ENCODE measurements at regions not wholly inside any gene's neighbourhood (a gene's known extent, or its start where the extent isn't known, plus 50 kb on each side); places are given as distances from the start of the nearest gene placed in this dataset.

- ChIA-PET POLR2A (ENCODE audit: unreplicated experiment) (no interaction called here), CTCF (no interaction called here)
- Histone ChIP-seq H3K4me3 (no peak overlapping the region), H3K9me3 (ENCODE audit: insufficient read depth, low read depth) (no peaks in the 10 kb centered on the region), H3K4me2 (no peak overlapping the region), H3K9me2 (ENCODE audit: insufficient read depth) (no peaks in the 10 kb centered on the region), H3K4me1 (replicated peaks; ENCODE audit: insufficient read depth) (no peaks in the 10 kb centered on the region), H2AFZ (no peak overlapping the region), H3K36me3 (ENCODE audit: low read depth) (no peaks in the 10 kb centered on the region), H3K79me2 (ENCODE audit: low read depth) (no peaks in the 10 kb centered on the region), H4K20me1 (ENCODE audit: insufficient read depth) (no peaks in the 10 kb centered on the region), H3K27me3 (ENCODE audit: insufficient read depth, low read depth) (no peaks in the 10 kb centered on the region), H3K27ac (no peak overlapping the region), H3F3A (ENCODE audit: insufficient read depth, low read depth) (no peaks in the 10 kb centered on the region)
- no TSS peak for BruUV-seq (replicated peaks)
- DNase-seq: no peak
- intact Hi-C loops (cut with micrococcal nuclease; ENCODE audit: unreplicated experiment): no loop called here
- no peak for TF ChIP-seq EZH2 (IDR thresholded peaks at IDR 0.05; ENCODE audit: low read depth)
Measured at GRCh38 chr2:198220763-198221610, 416.6 kb downstream of the PLCL1 start.

- CTCF ChIA-PET: no interaction called here
- H2AFZ ChIP-seq: no peak overlapping the region
- H3K79me2 ChIP-seq (ENCODE audit: low read depth): no peaks in the 10 kb centered on the region
- no peak overlapping the region for H3K4me2 ChIP-seq
- BruUV-seq (replicated peaks): no TSS peak
- H4K20me1 ChIP-seq (ENCODE audit: insufficient read depth): no peaks in the 10 kb centered on the region
- no peaks in the 10 kb centered on the region for H3K9me2 ChIP-seq (ENCODE audit: insufficient read depth)
- no peaks in the 10 kb centered on the region for H3K9me3 ChIP-seq (ENCODE audit: insufficient read depth, low read depth)
- no peak overlapping the region for H3K4me3 ChIP-seq
- no peak overlapping the region for H3K27ac ChIP-seq
- no peak for TF ChIP-seq EZH2 (IDR thresholded peaks at IDR 0.05; ENCODE audit: low read depth)
- no peaks in the 10 kb centered on the region for H3K4me1 ChIP-seq (replicated peaks; ENCODE audit: insufficient read depth)
- intact Hi-C loops (cut with micrococcal nuclease; ENCODE audit: unreplicated experiment): no loop called here
- H3F3A ChIP-seq (ENCODE audit: insufficient read depth, low read depth): no peaks in the 10 kb centered on the region
- no peaks in the 10 kb centered on the region for H3K36me3 ChIP-seq (ENCODE audit: low read depth)
- DNase-seq: no peak
- no peaks in the 10 kb centered on the region for H3K27me3 ChIP-seq (ENCODE audit: insufficient read depth, low read depth)
- POLR2A ChIA-PET (ENCODE audit: unreplicated experiment): no interaction called here
Measured at GRCh38 chr2:198219292-198219691, 414.9 kb downstream of the PLCL1 start.

- Histone ChIP-seq H3K4me2 (no peak overlapping the region), H3F3A (ENCODE audit: insufficient read depth, low read depth) (no peaks in the 10 kb centered on the region), H2AFZ (peak overlapping the region; percentile 39; the same call in 1 of the 2 replicates), H3K36me3 (ENCODE audit: low read depth) (no peaks in the 10 kb centered on the region), H3K27ac (no peak overlapping the region), H3K4me3 (no peak overlapping the region), H4K20me1 (ENCODE audit: insufficient read depth) (no peaks in the 10 kb centered on the region), H3K27me3 (ENCODE audit: insufficient read depth, low read depth) (no peaks in the 10 kb centered on the region), H3K4me1 (replicated peaks; ENCODE audit: insufficient read depth) (no peaks in the 10 kb centered on the region), H3K9me2 (ENCODE audit: insufficient read depth) (no peaks in the 10 kb centered on the region), H3K79me2 (ENCODE audit: low read depth) (no peaks in the 10 kb centered on the region), H3K9me3 (ENCODE audit: insufficient read depth, low read depth) (no peaks in the 10 kb centered on the region)
- ChIA-PET CTCF (no interaction called here), POLR2A (ENCODE audit: unreplicated experiment) (no interaction called here)
- no TSS peak for BruUV-seq (replicated peaks)
- TF ChIP-seq CTCF (conservative IDR thresholded peaks at IDR 0.05) (no peak), EZH2 (IDR thresholded peaks at IDR 0.05; ENCODE audit: low read depth) (no peak)
- no peak for DNase-seq
- intact Hi-C loops (cut with micrococcal nuclease; ENCODE audit: unreplicated experiment): no loop called here
Measured at GRCh38 chr2:198214114-198214596, 409.8 kb downstream of the PLCL1 start.

GRCh38 chr2:198213253-198213652, 408.9 kb downstream of the PLCL1 start:
- CTCF ChIA-PET: no interaction called here
- POLR2A ChIA-PET (ENCODE audit: unreplicated experiment): no interaction called here
- no peak overlapping the region for H3K4me3 ChIP-seq
- H3F3A ChIP-seq (ENCODE audit: insufficient read depth, low read depth): no peaks in the 10 kb centered on the region
- no peaks in the 10 kb centered on the region for H4K20me1 ChIP-seq (ENCODE audit: insufficient read depth)
- H3K4me2 ChIP-seq: no peak overlapping the region
- no peaks in the 10 kb centered on the region for H3K36me3 ChIP-seq (ENCODE audit: low read depth)
- no peaks in the 10 kb centered on the region for H3K79me2 ChIP-seq (ENCODE audit: low read depth)
- no TSS peak for BruUV-seq (replicated peaks)
- intact Hi-C loops (cut with micrococcal nuclease; ENCODE audit: unreplicated experiment): no loop called here
- H3K4me1 ChIP-seq (replicated peaks; ENCODE audit: insufficient read depth): no peaks in the 10 kb centered on the region
- no peak overlapping the region for H2AFZ ChIP-seq
- no peaks in the 10 kb centered on the region for H3K9me2 ChIP-seq (ENCODE audit: insufficient read depth)
- no peak for DNase-seq
- no peak for TF ChIP-seq CTCF (conservative IDR thresholded peaks at IDR 0.05)
- TF ChIP-seq EZH2 (IDR thresholded peaks at IDR 0.05; ENCODE audit: low read depth): no peak
- no peak overlapping the region for H3K27ac ChIP-seq
- no peaks in the 10 kb centered on the region for H3K9me3 ChIP-seq (ENCODE audit: insufficient read depth, low read depth)
- no peaks in the 10 kb centered on the region for H3K27me3 ChIP-seq (ENCODE audit: insufficient read depth, low read depth)

Data from PC-9 (cell line).